ENCODE measurements at regions not wholly inside any gene's neighbourhood (a gene's known extent, or its start where the extent isn't known, plus 50 kb on each side); places are given as distances from the start of the nearest gene placed in this dataset.

DNA sequence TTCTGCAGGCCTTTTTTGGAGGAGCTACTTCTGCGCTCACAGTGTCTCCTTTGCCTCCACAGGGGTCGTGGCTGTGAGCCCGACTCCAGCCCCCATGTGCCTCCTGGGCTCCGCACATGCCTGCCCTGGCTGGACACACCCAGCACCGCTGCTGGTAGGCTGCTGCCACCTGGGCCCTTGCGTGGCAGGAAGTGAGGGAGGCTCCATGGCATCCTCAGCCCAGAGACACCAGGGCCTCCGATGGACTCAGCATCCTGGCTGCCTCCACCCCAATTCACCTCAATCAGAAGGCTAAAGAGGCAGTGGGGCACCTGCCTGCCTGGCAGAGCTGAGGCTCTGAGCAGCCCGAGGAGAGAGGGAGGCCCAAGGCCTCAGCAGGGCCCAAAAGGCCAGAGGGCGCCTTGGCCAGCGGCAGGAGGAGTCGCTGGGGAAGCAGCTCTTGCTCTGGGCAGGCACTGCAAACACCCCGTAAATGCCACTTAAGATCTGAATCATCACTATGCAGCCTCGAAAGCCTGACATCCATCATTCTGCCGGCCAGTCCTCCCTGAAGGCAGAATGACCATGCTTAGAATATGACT is 68.3 kb upstream of the OTOS start:
- CTCF ChIA-PET, result no interaction called here
- ATAC-seq (no peak), DNase-seq (ENCODE audit: low read depth, low spot score) (no peak), FAIRE-seq (no peak)
- SMC1A ChIA-PET (ENCODE audit: uncharacterized antibody, unreplicated experiment), result no interaction called here
- Histone ChIP-seq H3K27me3 (replicated peaks in 1 of 2; ENCODE audit: control insufficient read depth in 2 of 2, insufficient read depth in 2 of 2, low read length in 1 of 2) (peaks cover 2% of the 10 kb centered on the region in 2 experiments; a peak in 3 of 4 replicates), H3K4me2 (ENCODE audit: control insufficient read depth, insufficient read depth) (no peak overlapping the region), H3K79me2 (ENCODE audit: control insufficient read depth, insufficient read depth, low read length) (no peaks in the 10 kb centered on the region), H3K4me3 (no peak overlapping the region), H3K9me3 (replicated peaks; ENCODE audit: control insufficient read depth, insufficient read depth, low read length) (no peaks in the 10 kb centered on the region; the same call in 2 of the 3 replicates), H3K27ac (ENCODE audit: control insufficient read depth, insufficient read depth) (no peak overlapping the region), H2AFZ (ENCODE audit: control insufficient read depth, low read depth, low read length) (no peak overlapping the region), H4K20me1 (ENCODE audit: control insufficient read depth, insufficient read depth) (no peaks in the 10 kb centered on the region), H3K36me3 (ENCODE audit: control insufficient read depth in 2 of 2, insufficient read depth in 2 of 2, low read length in 1 of 2) (no peaks in the 10 kb centered on the region), H3K4me1 (ENCODE audit: control insufficient read depth, insufficient read depth, low read length) (no peaks in the 10 kb centered on the region), H3K9ac (ENCODE audit: control insufficient read depth, insufficient read depth, low read length) (no peak overlapping the region)
- WGBS (ENCODE audit: insufficient coverage, insufficient replicate concordance, low lambda C conversion rate, missing lambda C conversion rate), result 28% methylated on average over 14 of the region's 14 CpGs
- in situ Hi-C loops (cut with MboI) (no loop called here), intact Hi-C loops (cut with micrococcal nuclease; ENCODE audit: unreplicated experiment) (no loop called here)
- no TSS peak for BruUV-seq (replicated peaks)
- TF ChIP-seq, protein P1, sequence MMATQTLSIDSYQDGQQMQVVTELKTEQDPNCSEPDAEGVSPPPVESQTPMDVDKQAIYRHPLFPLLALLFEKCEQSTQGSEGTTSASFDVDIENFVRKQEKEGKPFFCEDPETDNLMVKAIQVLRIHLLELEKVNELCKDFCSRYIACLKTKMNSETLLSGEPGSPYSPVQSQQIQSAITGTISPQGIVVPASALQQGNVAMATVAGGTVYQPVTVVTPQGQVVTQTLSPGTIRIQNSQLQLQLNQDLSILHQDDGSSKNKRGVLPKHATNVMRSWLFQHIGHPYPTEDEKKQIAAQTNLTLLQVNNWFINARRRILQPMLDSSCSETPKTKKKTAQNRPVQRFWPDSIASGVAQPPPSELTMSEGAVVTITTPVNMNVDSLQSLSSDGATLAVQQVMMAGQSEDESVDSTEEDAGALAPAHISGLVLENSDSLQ (IDR thresholded peaks at IDR 0.05), result no peak
- no peak for TF ChIP-seq FOXM1 (IDR thresholded peaks at IDR 0.05; ENCODE audit: low read depth, low read length)
- TF ChIP-seq BACH1 (IDR thresholded peaks at IDR 0.05; ENCODE audit: borderline replicate concordance), result no peak
- POLR2A ChIA-PET, result no interaction called here
- RAD21 ChIA-PET (ENCODE audit: unreplicated experiment), result no interaction called here

- ChIA-PET SMC1A (ENCODE audit: uncharacterized antibody, unreplicated experiment) (no interaction called here), CTCF (no interaction called here), POLR2A (no interaction called here), RAD21 (ENCODE audit: unreplicated experiment) (no interaction called here)
- no peak for DNase-seq (ENCODE audit: low read depth, low spot score)
- Histone ChIP-seq H3K4me3 (no peak overlapping the region), H3K79me2 (ENCODE audit: control insufficient read depth, insufficient read depth, low read length) (no peaks in the 10 kb centered on the region), H4K20me1 (ENCODE audit: control insufficient read depth, insufficient read depth) (no peaks in the 10 kb centered on the region), H3K36me3 (ENCODE audit: control insufficient read depth in 2 of 2, insufficient read depth in 2 of 2, low read length in 1 of 2) (no peaks in the 10 kb centered on the region), H3K4me1 (ENCODE audit: control insufficient read depth, insufficient read depth, low read length) (no peaks in the 10 kb centered on the region), H3K27ac (ENCODE audit: control insufficient read depth, insufficient read depth) (no peak overlapping the region), H3K27me3 (replicated peaks in 1 of 2; ENCODE audit: control insufficient read depth in 2 of 2, insufficient read depth in 2 of 2, low read length in 1 of 2) (no peaks in the 10 kb centered on the region; a peak in 2 of 4 replicates), H2AFZ (ENCODE audit: control insufficient read depth, low read depth, low read length) (no peak overlapping the region), H3K9ac (ENCODE audit: control insufficient read depth, insufficient read depth, low read length) (no peak overlapping the region), H3K9me3 (replicated peaks; ENCODE audit: control insufficient read depth, insufficient read depth, low read length) (no peaks in the 10 kb centered on the region; the same call in 2 of the 3 replicates), H3K4me2 (ENCODE audit: control insufficient read depth, insufficient read depth) (no peak overlapping the region)
- FAIRE-seq, result no peak
- intact Hi-C loops (cut with micrococcal nuclease; ENCODE audit: unreplicated experiment) (no loop called here), in situ Hi-C loops (cut with MboI) (no loop called here)
- ATAC-seq, result no peak
- WGBS (ENCODE audit: insufficient coverage, insufficient replicate concordance, low lambda C conversion rate, missing lambda C conversion rate), result 28% methylated on average over 9 of the region's 9 CpGs
- BruUV-seq (replicated peaks), result no TSS peak
- TF ChIP-seq, protein P2, sequence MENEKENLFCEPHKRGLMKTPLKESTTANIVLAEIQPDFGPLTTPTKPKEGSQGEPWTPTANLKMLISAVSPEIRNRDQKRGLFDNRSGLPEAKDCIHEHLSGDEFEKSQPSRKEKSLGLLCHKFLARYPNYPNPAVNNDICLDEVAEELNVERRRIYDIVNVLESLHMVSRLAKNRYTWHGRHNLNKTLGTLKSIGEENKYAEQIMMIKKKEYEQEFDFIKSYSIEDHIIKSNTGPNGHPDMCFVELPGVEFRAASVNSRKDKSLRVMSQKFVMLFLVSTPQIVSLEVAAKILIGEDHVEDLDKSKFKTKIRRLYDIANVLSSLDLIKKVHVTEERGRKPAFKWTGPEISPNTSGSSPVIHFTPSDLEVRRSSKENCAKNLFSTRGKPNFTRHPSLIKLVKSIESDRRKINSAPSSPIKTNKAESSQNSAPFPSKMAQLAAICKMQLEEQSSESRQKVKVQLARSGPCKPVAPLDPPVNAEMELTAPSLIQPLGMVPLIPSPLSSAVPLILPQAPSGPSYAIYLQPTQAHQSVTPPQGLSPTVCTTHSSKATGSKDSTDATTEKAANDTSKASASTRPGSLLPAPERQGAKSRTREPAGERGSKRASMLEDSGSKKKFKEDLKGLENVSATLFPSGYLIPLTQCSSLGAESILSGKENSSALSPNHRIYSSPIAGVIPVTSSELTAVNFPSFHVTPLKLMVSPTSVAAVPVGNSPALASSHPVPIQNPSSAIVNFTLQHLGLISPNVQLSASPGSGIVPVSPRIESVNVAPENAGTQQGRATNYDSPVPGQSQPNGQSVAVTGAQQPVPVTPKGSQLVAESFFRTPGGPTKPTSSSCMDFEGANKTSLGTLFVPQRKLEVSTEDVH (IDR thresholded peaks at IDR 0.05; ENCODE audit: low read depth, partially characterized antibody), result no peak
- TF ChIP-seq NFXL1 (IDR thresholded peaks at IDR 0.05; ENCODE audit: borderline replicate concordance) (no peak), TARDBP (IDR thresholded peaks at IDR 0.05; ENCODE audit: borderline replicate concordance) (no peak), MYC (IDR thresholded peaks at IDR 0.05; ENCODE audit: insufficient read depth, insufficient read length, insufficient replicate concordance, low read length, severe bottlenecking) (no peak), HDAC2 (IDR thresholded peaks at IDR 0.05) (no peak), JUNB (IDR thresholded peaks at IDR 0.05) (no peak), SUPT20H (IDR thresholded peaks at IDR 0.05; ENCODE audit: borderline replicate concordance, control insufficient read depth, low read depth, low read length) (no peak), ZSCAN29 (IDR thresholded peaks at IDR 0.05) (no peak), SIX5 (IDR thresholded peaks at IDR 0.05; ENCODE audit: low read depth, low read length, severe bottlenecking) (no peak), POLR2AphosphoS2 (IDR thresholded peaks at IDR 0.05; ENCODE audit: low read depth, low read length) (no peak), BACH1 (IDR thresholded peaks at IDR 0.05; ENCODE audit: borderline replicate concordance) (no peak), SREBF2 (IDR thresholded peaks at IDR 0.05; ENCODE audit: low read length) (no peak), CBX5 (IDR thresholded peaks at IDR 0.05; ENCODE audit: low read depth) (no peak)
Measured at GRCh38 chr2:240209493-240209892, 69.0 kb upstream of the OTOS start.

All from GM12878 (cell line).